ENCODE measurements at regions not wholly inside any gene's neighbourhood (a gene's known extent, or its start where the extent isn't known, plus 50 kb on each side); places are given as distances from the start of the nearest gene placed in this dataset.

- H3K4me3 ChIP-seq (ENCODE audit: low read depth, low read length), result no peak overlapping the region
- DNase-seq (ENCODE audit: low read depth), result no peak
These were observed 238.3 kb upstream of the SDK2 start for GRCh38 chr17:73882590-73882989.

GRCh38 chr17:73883175-73883574 is 238.9 kb upstream of the SDK2 start:
- no peak overlapping the region for H3K4me3 ChIP-seq (ENCODE audit: low read depth, low read length)
- TF ChIP-seq CTCF (IDR thresholded peaks at IDR 0.05; ENCODE audit: insufficient read depth, low read depth, low read length, missing control alignments), result no peak
- DNase-seq (ENCODE audit: low read depth), result no peak

More at GRCh38 chr17:73882590-73882989, 238.3 kb upstream of the SDK2 start:
- TF ChIP-seq CTCF (IDR thresholded peaks at IDR 0.05; ENCODE audit: insufficient read depth, low read depth, low read length, missing control alignments), result no peak

GRCh38 chr17:73887739-73888138 is 243.5 kb upstream of the SDK2 start:
- no peak overlapping the region for H3K4me3 ChIP-seq (ENCODE audit: low read depth, low read length)
- no peak for TF ChIP-seq CTCF (IDR thresholded peaks at IDR 0.05; ENCODE audit: insufficient read depth, low read depth, low read length, missing control alignments)
- no peak for DNase-seq (ENCODE audit: low read depth)

GRCh38 chr17:73888862-73889261 is 244.6 kb upstream of the SDK2 start:
- TF ChIP-seq CTCF (IDR thresholded peaks at IDR 0.05; ENCODE audit: insufficient read depth, low read depth, low read length, missing control alignments), result no peak
- no peak overlapping the region for H3K4me3 ChIP-seq (ENCODE audit: low read depth, low read length)
- no peak for DNase-seq (ENCODE audit: low read depth)

GRCh38 chr17:73889439-73889838 is 245.2 kb upstream of the SDK2 start:
- TF ChIP-seq CTCF (IDR thresholded peaks at IDR 0.05; ENCODE audit: insufficient read depth, low read depth, low read length, missing control alignments), result no peak
- DNase-seq (ENCODE audit: low read depth), result no peak
- H3K4me3 ChIP-seq (ENCODE audit: low read depth, low read length), result no peak overlapping the region

- no peak for TF ChIP-seq CTCF (IDR thresholded peaks at IDR 0.05; ENCODE audit: insufficient read depth, low read depth, low read length, missing control alignments)
- DNase-seq (ENCODE audit: low read depth), result no peak
These were observed 246.7 kb upstream of the SDK2 start for GRCh38 chr17:73890831-73891405.

GRCh38 chr17:73895157-73895556 is 250.9 kb upstream of the SDK2 start:
- no peak for DNase-seq (ENCODE audit: low read depth)
- no peak overlapping the region for H3K4me3 ChIP-seq (ENCODE audit: low read depth, low read length)
- no peak for TF ChIP-seq CTCF (IDR thresholded peaks at IDR 0.05; ENCODE audit: insufficient read depth, low read depth, low read length, missing control alignments)

More at GRCh38 chr17:73890831-73891405, 246.7 kb upstream of the SDK2 start:
- H3K4me3 ChIP-seq (ENCODE audit: low read depth, low read length), result no peak overlapping the region

All from GM12865 (cell line).